ENCODE measurements at regions not wholly inside any gene's neighbourhood (a gene's known extent, or its start where the extent isn't known, plus 50 kb on each side); places are given as distances from the start of the nearest gene placed in this dataset.

GRCh38 chr6:90859056-90859455, 272.2 kb upstream of the MAP3K7 start:
- CTCF ChIA-PET = interaction anchor here (1.0 to 1.4 kb wide), 2 partner anchors 13 to 54 kb away, joined by 3 to 5 read pairs; no protein-coding TSS in a partner anchor
- peaks cover 7% of the 10 kb centered on the region for H3K27me3 Mint-ChIP-seq (ENCODE audit: low read depth)
- intact Hi-C loops (cut with micrococcal nuclease) = no loop called here

GRCh38 chr6:90849686-90850085, 262.8 kb upstream of the MAP3K7 start:
- intact Hi-C loops (cut with micrococcal nuclease) = no loop called here
- no peak for DNase-seq
- Mint-ChIP-seq H3K27me3 (ENCODE audit: low read depth) (peaks cover 3% of the 10 kb centered on the region), H3K4me1 (ENCODE audit: low read depth) (no peaks in the 10 kb centered on the region), H3K27ac (no peak overlapping the region), H3K4me3 (no peak overlapping the region), H3K9me3 (no peaks in the 10 kb centered on the region), H3K36me3 (ENCODE audit: low read depth) (no peaks in the 10 kb centered on the region)
- CTCF ChIA-PET = interaction anchor here (0.6 kb wide), 1 partner anchor 448 kb away, joined by 3 read pairs; no protein-coding TSS in a partner anchor

More at GRCh38 chr6:90859056-90859455, 272.2 kb upstream of the MAP3K7 start:
- no peaks in the 10 kb centered on the region for H3K36me3 Mint-ChIP-seq (ENCODE audit: low read depth)
- no peak overlapping the region for H3K4me3 Mint-ChIP-seq
- no peak overlapping the region for H3K27ac Mint-ChIP-seq
- DNase-seq = no peak
- no peaks in the 10 kb centered on the region for H3K9me3 Mint-ChIP-seq
- H3K4me1 Mint-ChIP-seq (ENCODE audit: low read depth) = no peaks in the 10 kb centered on the region

- Mint-ChIP-seq H3K36me3 (ENCODE audit: low read depth) (no peaks in the 10 kb centered on the region), H3K9me3 (no peaks in the 10 kb centered on the region), H3K4me1 (ENCODE audit: low read depth) (no peaks in the 10 kb centered on the region), H3K27me3 (ENCODE audit: low read depth) (peaks cover 5% of the 10 kb centered on the region), H3K27ac (no peak overlapping the region), H3K4me3 (no peak overlapping the region)
- intact Hi-C loops (cut with micrococcal nuclease) = no loop called here
- DNase-seq = no peak
- CTCF ChIA-PET = interaction anchor here (1.6 kb wide), 1 partner anchor 12 kb away, joined by 5 read pairs; no protein-coding TSS in a partner anchor
Observed at GRCh38 chr6:90846824-90847223, 260.0 kb upstream of the MAP3K7 start.

GRCh38 chr6:90835596-90836212, 248.8 kb upstream of the MAP3K7 start:
- H3K4me1 Mint-ChIP-seq (ENCODE audit: low read depth) = no peaks in the 10 kb centered on the region
- H3K27ac Mint-ChIP-seq = no peak overlapping the region
- H3K27me3 Mint-ChIP-seq (ENCODE audit: low read depth) = peaks cover 2% of the 10 kb centered on the region
- H3K36me3 Mint-ChIP-seq (ENCODE audit: low read depth) = no peaks in the 10 kb centered on the region
- no peaks in the 10 kb centered on the region for H3K9me3 Mint-ChIP-seq
- H3K4me3 Mint-ChIP-seq = no peak overlapping the region
- intact Hi-C loops (cut with micrococcal nuclease) = no loop called here
- DNase-seq = no peak
- CTCF ChIA-PET = no interaction called here

- no peak for DNase-seq
- H3K27ac Mint-ChIP-seq = no peak overlapping the region
- H3K4me3 Mint-ChIP-seq = no peak overlapping the region
- no peaks in the 10 kb centered on the region for H3K36me3 Mint-ChIP-seq (ENCODE audit: low read depth)
- H3K4me1 Mint-ChIP-seq (ENCODE audit: low read depth) = no peaks in the 10 kb centered on the region
- peaks cover 4% of the 10 kb centered on the region for H3K27me3 Mint-ChIP-seq (ENCODE audit: low read depth)
- intact Hi-C loops (cut with micrococcal nuclease) = no loop called here
- CTCF ChIA-PET = interaction anchor here (0.7 kb wide), 1 partner anchor 8 kb away, joined by 3 read pairs; no protein-coding TSS in a partner anchor
- H3K9me3 Mint-ChIP-seq = no peaks in the 10 kb centered on the region
Observed at GRCh38 chr6:90829311-90829710, 242.4 kb upstream of the MAP3K7 start.

- no peak for DNase-seq
- no peaks in the 10 kb centered on the region for H3K27me3 Mint-ChIP-seq (ENCODE audit: low read depth)
- intact Hi-C loops (cut with micrococcal nuclease) = no loop called here
- no peaks in the 10 kb centered on the region for H3K4me1 Mint-ChIP-seq (ENCODE audit: low read depth)
- no peaks in the 10 kb centered on the region for H3K9me3 Mint-ChIP-seq
- CTCF ChIA-PET = interaction anchor here (0.6 kb wide), 1 partner anchor 26 kb away, joined by 6 read pairs; no protein-coding TSS in a partner anchor
- H3K27ac Mint-ChIP-seq = no peak overlapping the region
- H3K4me3 Mint-ChIP-seq = no peak overlapping the region
- no peaks in the 10 kb centered on the region for H3K36me3 Mint-ChIP-seq (ENCODE audit: low read depth)
Observed at GRCh38 chr6:90820436-90820835, 233.6 kb upstream of the MAP3K7 start.

GRCh38 chr6:90819483-90819882, 232.6 kb upstream of the MAP3K7 start:
- intact Hi-C loops (cut with micrococcal nuclease) = no loop called here
- CTCF ChIA-PET = no interaction called here
- H3K4me3 Mint-ChIP-seq = no peak overlapping the region

GRCh38 chr6:90818163-90818562, 231.3 kb upstream of the MAP3K7 start:
- Mint-ChIP-seq H3K9me3 (peaks cover 3% of the 10 kb centered on the region), H3K4me1 (ENCODE audit: low read depth) (no peaks in the 10 kb centered on the region), H3K27me3 (ENCODE audit: low read depth) (no peaks in the 10 kb centered on the region), H3K4me3 (no peak overlapping the region), H3K27ac (no peak overlapping the region), H3K36me3 (ENCODE audit: low read depth) (no peaks in the 10 kb centered on the region)
- intact Hi-C loops (cut with micrococcal nuclease) = no loop called here
- CTCF ChIA-PET = no interaction called here
- no peak for DNase-seq

More at GRCh38 chr6:90819483-90819882, 232.6 kb upstream of the MAP3K7 start:
- no peaks in the 10 kb centered on the region for H3K36me3 Mint-ChIP-seq (ENCODE audit: low read depth)
- H3K27ac Mint-ChIP-seq = no peak overlapping the region
- H3K4me1 Mint-ChIP-seq (ENCODE audit: low read depth) = no peaks in the 10 kb centered on the region
- no peak for DNase-seq
- H3K27me3 Mint-ChIP-seq (ENCODE audit: low read depth) = no peaks in the 10 kb centered on the region
- no peaks in the 10 kb centered on the region for H3K9me3 Mint-ChIP-seq

GRCh38 chr6:90816764-90817163, 229.9 kb upstream of the MAP3K7 start:
- no peaks in the 10 kb centered on the region for H3K4me1 Mint-ChIP-seq (ENCODE audit: low read depth)
- H3K9me3 Mint-ChIP-seq = peaks cover 3% of the 10 kb centered on the region
- CTCF ChIA-PET = no interaction called here
- H3K27ac Mint-ChIP-seq = no peak overlapping the region
- no peaks in the 10 kb centered on the region for H3K36me3 Mint-ChIP-seq (ENCODE audit: low read depth)
- intact Hi-C loops (cut with micrococcal nuclease) = no loop called here
- no peak for DNase-seq
- H3K4me3 Mint-ChIP-seq = no peak overlapping the region
- H3K27me3 Mint-ChIP-seq (ENCODE audit: low read depth) = no peaks in the 10 kb centered on the region

- Mint-ChIP-seq H3K27me3 (ENCODE audit: low read depth) (no peaks in the 10 kb centered on the region), H3K27ac (no peak overlapping the region), H3K4me1 (ENCODE audit: low read depth) (no peaks in the 10 kb centered on the region), H3K9me3 (peaks cover 3% of the 10 kb centered on the region), H3K4me3 (no peak overlapping the region), H3K36me3 (ENCODE audit: low read depth) (no peaks in the 10 kb centered on the region)
- intact Hi-C loops (cut with micrococcal nuclease) = no loop called here
- CTCF ChIA-PET = no interaction called here
- DNase-seq = no peak
Observed at GRCh38 chr6:90811596-90812226, 224.8 kb upstream of the MAP3K7 start.

- CTCF ChIA-PET = no interaction called here
- no peak for DNase-seq
- no peaks in the 10 kb centered on the region for H3K36me3 Mint-ChIP-seq (ENCODE audit: low read depth)
- no peak overlapping the region for H3K4me3 Mint-ChIP-seq
- peaks cover 3% of the 10 kb centered on the region for H3K9me3 Mint-ChIP-seq
- intact Hi-C loops (cut with micrococcal nuclease) = no loop called here
- no peaks in the 10 kb centered on the region for H3K4me1 Mint-ChIP-seq (ENCODE audit: low read depth)
- H3K27ac Mint-ChIP-seq = no peak overlapping the region
- H3K27me3 Mint-ChIP-seq (ENCODE audit: low read depth) = no peaks in the 10 kb centered on the region
Observed at GRCh38 chr6:90809035-90809434, 222.2 kb upstream of the MAP3K7 start.

GRCh38 chr6:90807791-90808701, 221.2 kb upstream of the MAP3K7 start:
- no peaks in the 10 kb centered on the region for H3K4me1 Mint-ChIP-seq (ENCODE audit: low read depth)
- H3K27me3 Mint-ChIP-seq (ENCODE audit: low read depth) = peaks cover 2% of the 10 kb centered on the region
- H3K9me3 Mint-ChIP-seq = no peaks in the 10 kb centered on the region
- H3K27ac Mint-ChIP-seq = no peak overlapping the region
- no peaks in the 10 kb centered on the region for H3K36me3 Mint-ChIP-seq (ENCODE audit: low read depth)
- intact Hi-C loops (cut with micrococcal nuclease) = no loop called here
- no peak for DNase-seq
- no peak overlapping the region for H3K4me3 Mint-ChIP-seq
- CTCF ChIA-PET = no interaction called here
